ENCODE measurements at regions not wholly inside any gene's neighbourhood (a gene's known extent, or its start where the extent isn't known, plus 50 kb on each side); places are given as distances from the start of the nearest gene placed in this dataset.

GRCh38 chr13:32905864-32906180 is 110.4 kb upstream of the KL start:
- no peaks in the 10 kb centered on the region for H3K9me3 ChIP-seq (ENCODE audit: low read depth, low read length, poor library complexity, severe bottlenecking)
- no peaks in the 10 kb centered on the region for H3K36me3 ChIP-seq (ENCODE audit: insufficient read depth, low read length, poor library complexity, severe bottlenecking)
- no peaks in the 10 kb centered on the region for H3K27me3 ChIP-seq (replicated peaks; ENCODE audit: insufficient read depth, low read depth, low read length, poor library complexity)
- no peak overlapping the region for H3K4me3 ChIP-seq (ENCODE audit: low read depth, low read length, poor library complexity, severe bottlenecking)
- ChIA-PET POLR2A (ENCODE audit: low non-redundant PET) (no interaction called here), CTCF (no interaction called here)
- DNase-seq (ENCODE audit: low spot score), result no peak
- TF ChIP-seq EZH2 (IDR thresholded peaks at IDR 0.05; ENCODE audit: borderline replicate concordance, low read depth, low read length, poor library complexity, severe bottlenecking), result no peak
- no peak for TF ChIP-seq CTCF (conservative IDR thresholded peaks at IDR 0.05; ENCODE audit: low read depth, low read length)
- BruUV-seq (replicated peaks), result no TSS peak
- no peak overlapping the region for H3K27ac ChIP-seq (ENCODE audit: low read depth, low read length, poor library complexity, severe bottlenecking)
- no peaks in the 10 kb centered on the region for H3K4me1 ChIP-seq (ENCODE audit: insufficient read depth, low read length, poor library complexity, severe bottlenecking)
- intact Hi-C loops (cut with micrococcal nuclease; ENCODE audit: unreplicated experiment), result no loop called here

DNA sequence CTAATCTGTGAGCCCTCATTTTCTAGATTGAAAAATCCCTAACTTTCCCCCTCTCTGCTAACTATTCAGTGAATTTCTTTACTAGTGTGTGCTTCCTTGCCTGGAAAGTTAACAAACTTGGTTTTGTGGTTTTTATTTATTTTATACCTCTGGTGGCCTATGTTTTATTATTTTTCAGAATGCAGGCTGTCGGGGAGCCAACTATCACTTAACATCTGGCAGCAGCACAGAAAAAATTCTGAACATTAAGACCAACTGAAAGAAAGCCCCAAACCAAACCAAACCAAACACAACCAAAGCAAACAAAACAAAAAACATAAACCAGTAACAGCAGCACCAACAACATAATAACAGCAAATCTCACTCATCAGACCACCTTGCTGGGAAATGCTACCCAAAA is 109.0 kb upstream of the KL start:
- DNase-seq (ENCODE audit: low spot score), result no peak
- BruUV-seq (replicated peaks), result no TSS peak
- ChIA-PET POLR2A (ENCODE audit: low non-redundant PET) (no interaction called here), CTCF (no interaction called here)
- no peaks in the 10 kb centered on the region for H3K36me3 ChIP-seq (ENCODE audit: insufficient read depth, low read length, poor library complexity, severe bottlenecking)
- intact Hi-C loops (cut with micrococcal nuclease; ENCODE audit: unreplicated experiment), result no loop called here
- no peaks in the 10 kb centered on the region for H3K9me3 ChIP-seq (ENCODE audit: low read depth, low read length, poor library complexity, severe bottlenecking)
- no peaks in the 10 kb centered on the region for H3K4me1 ChIP-seq (ENCODE audit: insufficient read depth, low read length, poor library complexity, severe bottlenecking)
- TF ChIP-seq CTCF (conservative IDR thresholded peaks at IDR 0.05; ENCODE audit: low read depth, low read length), result no peak
- no peak for TF ChIP-seq EZH2 (IDR thresholded peaks at IDR 0.05; ENCODE audit: borderline replicate concordance, low read depth, low read length, poor library complexity, severe bottlenecking)
- H3K27ac ChIP-seq (ENCODE audit: low read depth, low read length, poor library complexity, severe bottlenecking), result no peak overlapping the region
- no peak overlapping the region for H3K4me3 ChIP-seq (ENCODE audit: low read depth, low read length, poor library complexity, severe bottlenecking)
- H3K27me3 ChIP-seq (replicated peaks; ENCODE audit: insufficient read depth, low read depth, low read length, poor library complexity), result no peaks in the 10 kb centered on the region

- no peaks in the 10 kb centered on the region for H3K9me3 ChIP-seq (ENCODE audit: low read depth, low read length, poor library complexity, severe bottlenecking)
- BruUV-seq (replicated peaks), result no TSS peak
- ChIA-PET POLR2A (ENCODE audit: low non-redundant PET) (no interaction called here), CTCF (no interaction called here)
- no peak overlapping the region for H3K27ac ChIP-seq (ENCODE audit: low read depth, low read length, poor library complexity, severe bottlenecking)
- intact Hi-C loops (cut with micrococcal nuclease; ENCODE audit: unreplicated experiment), result loop anchor here (2.0 kb wide), 1 partner anchor 322 kb away; no protein-coding TSS in a partner anchor
- no peak overlapping the region for H3K4me3 ChIP-seq (ENCODE audit: low read depth, low read length, poor library complexity, severe bottlenecking)
- no peaks in the 10 kb centered on the region for H3K36me3 ChIP-seq (ENCODE audit: insufficient read depth, low read length, poor library complexity, severe bottlenecking)
- TF ChIP-seq CTCF (conservative IDR thresholded peaks at IDR 0.05; ENCODE audit: low read depth, low read length) (no peak), EZH2 (IDR thresholded peaks at IDR 0.05; ENCODE audit: borderline replicate concordance, low read depth, low read length, poor library complexity, severe bottlenecking) (no peak)
- no peaks in the 10 kb centered on the region for H3K4me1 ChIP-seq (ENCODE audit: insufficient read depth, low read length, poor library complexity, severe bottlenecking)
- no peaks in the 10 kb centered on the region for H3K27me3 ChIP-seq (replicated peaks; ENCODE audit: insufficient read depth, low read depth, low read length, poor library complexity)
- DNase-seq (ENCODE audit: low spot score), result no peak
Measured at GRCh38 chr13:32910530-32910929, 105.7 kb upstream of the KL start.
